ENCODE measurements at regions not wholly inside any gene's neighbourhood (a gene's known extent, or its start where the extent isn't known, plus 50 kb on each side); places are given as distances from the start of the nearest gene placed in this dataset.

DNA sequence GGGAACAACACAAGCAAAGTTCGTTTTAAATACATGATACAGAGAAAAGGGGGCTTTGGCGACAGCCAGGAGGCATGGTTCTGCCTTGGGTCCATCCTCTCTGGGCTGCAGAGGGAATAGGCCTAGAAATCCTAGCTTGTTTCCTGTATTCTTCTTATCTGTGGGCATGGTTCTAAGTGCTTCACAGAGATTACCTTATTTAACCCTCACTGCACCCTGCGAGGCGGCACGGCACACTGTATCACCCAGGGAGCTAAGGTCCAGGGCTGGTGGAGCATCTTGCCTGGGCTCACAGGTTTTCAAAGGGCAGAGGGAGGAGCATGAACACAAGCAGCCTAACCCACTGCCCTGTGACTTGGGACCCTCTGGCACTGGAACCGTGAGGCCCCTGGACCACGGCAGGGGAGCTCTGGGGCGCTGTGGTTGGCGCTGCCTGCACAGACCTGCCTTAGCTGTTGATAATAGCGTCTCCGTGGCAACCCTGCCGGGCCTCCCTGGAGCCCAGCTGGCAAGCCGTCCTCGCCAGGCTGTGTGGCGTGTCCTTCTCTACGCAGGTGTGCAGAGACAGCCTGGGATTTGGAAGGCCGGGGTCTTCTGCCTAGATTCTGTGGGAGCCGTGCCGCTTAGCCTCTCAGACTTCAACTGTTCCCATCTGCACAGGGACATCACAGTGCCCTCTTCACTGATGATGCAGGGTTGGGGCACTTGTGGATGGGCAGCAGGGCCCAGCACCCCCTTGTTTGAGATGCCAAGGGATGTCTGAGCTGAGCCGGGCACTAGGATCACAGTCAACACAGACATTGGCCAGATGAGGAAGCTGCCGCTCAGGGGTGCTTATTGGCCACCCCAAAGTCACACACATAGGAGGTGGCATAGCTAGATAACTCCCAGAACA, 154.6 kb upstream of the TLE3 start:
- in situ Hi-C loops (cut with HindIII; ENCODE audit: low pct_unique_long_range_greater_than_20kb, low sequenced_read_pairs), result no loop called here
- TF ChIP-seq JUND (IDR thresholded peaks at IDR 0.05; ENCODE audit: low read depth), result no peak
- DNase-seq (ENCODE audit: low read depth in 1 of 2, low spot score in 1 of 2), result no peak

DNA sequence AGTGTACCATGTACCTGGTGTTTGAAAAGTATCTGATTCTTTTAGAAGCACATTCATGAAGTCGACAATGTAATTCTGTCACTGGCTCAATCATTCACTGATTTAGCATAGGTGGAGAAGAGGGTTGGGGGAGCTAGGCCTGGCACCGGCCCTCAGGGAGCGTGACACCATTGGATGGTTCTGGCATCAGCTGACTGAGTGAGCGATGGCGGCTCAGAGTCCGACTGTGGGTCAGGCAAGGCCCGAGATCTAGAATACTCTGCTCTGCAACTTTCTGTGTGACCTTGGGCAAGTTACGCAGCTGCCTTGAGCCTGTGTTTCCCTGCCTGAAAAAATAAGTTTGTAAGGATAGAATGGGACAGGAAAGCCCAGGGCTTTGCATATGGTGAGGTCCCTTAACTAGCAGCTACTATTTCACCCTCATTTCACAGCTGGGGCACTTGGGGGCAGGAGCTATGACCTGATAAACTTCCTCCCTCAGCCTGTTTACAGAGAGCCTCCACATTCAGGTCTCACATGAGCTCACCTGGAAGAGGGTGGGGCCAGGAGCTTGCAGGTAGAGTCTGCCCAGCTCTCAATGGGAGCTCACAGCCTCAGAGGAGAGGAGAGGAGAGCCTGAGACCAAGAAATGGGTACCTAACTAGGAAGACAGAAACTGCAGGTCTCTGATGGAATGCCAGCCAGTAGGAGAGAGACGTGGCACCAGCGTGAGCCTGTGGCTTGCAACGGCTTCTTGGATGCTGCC, 153.7 kb upstream of the TLE3 start:
- TF ChIP-seq JUND (IDR thresholded peaks at IDR 0.05; ENCODE audit: low read depth), result no peak
- DNase-seq (ENCODE audit: low read depth in 1 of 2, low spot score in 1 of 2), result no peak
- in situ Hi-C loops (cut with HindIII; ENCODE audit: low pct_unique_long_range_greater_than_20kb, low sequenced_read_pairs), result no loop called here

DNA sequence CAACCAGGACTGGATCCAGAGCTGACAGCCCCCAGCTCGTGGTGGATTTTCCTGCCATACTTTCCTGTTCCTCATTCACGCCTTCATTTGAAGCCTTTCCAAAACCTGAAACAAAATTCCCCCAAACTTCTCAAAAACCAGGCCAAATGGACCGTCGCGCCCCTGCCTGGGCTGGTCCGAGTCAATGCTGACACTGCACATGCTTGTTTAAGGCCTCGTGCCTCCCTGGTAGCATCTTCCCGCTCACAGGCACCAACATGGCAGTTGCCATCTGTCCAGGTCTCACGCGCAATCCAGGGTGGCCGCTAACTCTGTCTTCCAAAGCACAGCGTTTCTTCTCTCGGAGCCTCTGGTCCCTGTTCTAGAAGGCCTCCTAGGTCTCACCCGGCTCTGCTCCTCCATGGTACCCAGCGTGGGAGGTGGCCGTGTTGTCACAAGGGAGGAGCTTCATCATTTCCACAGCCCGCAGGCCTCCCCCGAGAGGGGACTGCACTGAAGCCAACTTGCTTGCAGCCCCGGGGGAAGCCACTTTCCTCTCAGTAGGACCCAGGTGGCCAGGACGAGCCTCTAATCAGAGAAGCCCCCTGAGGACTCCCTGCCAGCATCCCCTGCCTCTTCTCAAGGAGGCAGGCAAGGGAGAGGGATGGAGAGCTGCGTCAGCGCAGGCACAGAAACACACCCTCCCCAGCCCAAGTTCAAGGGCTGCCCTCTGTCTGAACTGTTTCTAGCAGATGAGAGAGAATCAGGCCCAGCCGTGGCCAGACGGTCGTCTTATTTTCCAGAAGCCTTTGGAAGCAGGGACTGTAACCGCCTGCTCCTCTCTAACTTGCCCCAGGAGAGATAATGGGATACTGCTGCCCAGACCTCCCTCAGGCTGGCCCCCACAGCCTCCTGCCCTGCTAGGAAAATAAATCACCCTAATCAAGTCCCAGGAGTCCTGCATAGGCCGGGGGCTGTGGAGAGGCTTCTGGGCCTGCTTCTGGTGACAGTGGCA, 152.8 kb upstream of the TLE3 start:
- DNase-seq (ENCODE audit: low read depth in 1 of 2, low spot score in 1 of 2), result no peak
- no peak for TF ChIP-seq JUND (IDR thresholded peaks at IDR 0.05; ENCODE audit: low read depth)
- in situ Hi-C loops (cut with HindIII; ENCODE audit: low pct_unique_long_range_greater_than_20kb, low sequenced_read_pairs), result no loop called here

DNA sequence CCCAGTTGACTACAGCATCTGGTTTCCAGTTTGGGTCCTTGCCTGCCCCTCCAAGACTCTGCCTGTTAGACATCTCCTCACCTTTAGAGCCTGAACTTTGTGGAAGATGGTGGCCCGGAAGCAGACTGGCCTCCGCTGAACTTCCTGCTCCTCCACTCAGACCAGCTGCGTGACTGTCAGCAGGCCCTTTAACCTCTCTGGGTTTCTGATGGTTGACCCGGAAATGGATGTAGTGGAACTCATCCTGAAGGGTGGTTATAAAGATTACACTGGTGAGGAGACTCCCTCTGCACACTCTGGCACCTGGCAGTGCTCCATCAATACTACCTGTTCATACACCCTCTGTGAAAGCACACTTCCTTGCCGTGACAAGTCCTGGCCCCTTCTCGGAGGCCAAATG, 151.9 kb upstream of the TLE3 start:
- no peak for TF ChIP-seq JUND (IDR thresholded peaks at IDR 0.05; ENCODE audit: low read depth)
- DNase-seq (ENCODE audit: low read depth in 1 of 2, low spot score in 1 of 2), result no peak
- in situ Hi-C loops (cut with HindIII; ENCODE audit: low pct_unique_long_range_greater_than_20kb, low sequenced_read_pairs), result no loop called here

DNA sequence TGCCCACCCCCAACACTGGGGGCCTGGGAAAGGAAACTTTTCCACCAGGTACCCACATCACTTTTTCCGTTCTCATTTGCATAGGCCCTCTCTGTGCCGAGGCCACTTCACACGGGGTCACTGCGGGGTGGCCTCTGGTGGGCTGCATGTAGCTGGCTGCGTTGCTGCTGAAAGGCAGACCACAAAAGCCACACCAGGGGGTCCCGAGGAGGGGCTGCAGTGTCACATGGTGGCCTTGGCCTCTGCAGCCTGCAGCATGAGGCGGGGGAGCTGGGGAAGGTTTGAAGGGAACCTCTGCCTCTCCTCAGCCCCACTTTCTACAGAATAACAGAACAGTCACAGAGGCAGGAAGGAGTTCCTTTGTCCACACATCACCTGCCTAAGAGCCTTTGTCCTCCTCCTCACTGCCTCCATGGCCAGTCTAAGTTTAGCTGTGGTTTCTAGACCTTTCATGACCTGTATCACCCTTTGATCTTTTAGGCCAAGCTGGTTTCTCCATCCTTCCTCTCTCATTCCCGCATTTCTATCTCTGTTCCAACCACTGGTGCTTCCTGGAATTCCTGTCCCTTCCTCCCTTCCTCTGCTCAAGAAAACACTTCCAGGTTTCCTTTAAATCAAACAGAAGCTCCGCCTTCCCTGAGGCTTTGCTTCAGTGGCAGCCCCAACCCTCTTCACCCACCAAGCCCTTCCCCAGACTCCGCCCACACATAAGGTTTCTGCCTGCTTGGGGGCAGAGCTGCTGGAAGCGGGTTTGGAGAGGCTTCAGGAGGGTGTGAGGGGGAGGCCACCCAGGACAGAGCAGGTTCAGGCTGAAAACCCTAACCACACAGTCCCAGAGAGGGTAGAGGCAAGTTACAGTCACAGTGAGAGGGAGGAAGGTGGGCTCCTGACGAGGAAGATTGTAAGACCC, 150.7 kb upstream of the TLE3 start:
- in situ Hi-C loops (cut with HindIII; ENCODE audit: low pct_unique_long_range_greater_than_20kb, low sequenced_read_pairs), result no loop called here
- no peak for TF ChIP-seq JUND (IDR thresholded peaks at IDR 0.05; ENCODE audit: low read depth)
- peak in 1 of 2 experiments; percentile 29 for DNase-seq (ENCODE audit: low read depth in 1 of 2, low spot score in 1 of 2)

DNA sequence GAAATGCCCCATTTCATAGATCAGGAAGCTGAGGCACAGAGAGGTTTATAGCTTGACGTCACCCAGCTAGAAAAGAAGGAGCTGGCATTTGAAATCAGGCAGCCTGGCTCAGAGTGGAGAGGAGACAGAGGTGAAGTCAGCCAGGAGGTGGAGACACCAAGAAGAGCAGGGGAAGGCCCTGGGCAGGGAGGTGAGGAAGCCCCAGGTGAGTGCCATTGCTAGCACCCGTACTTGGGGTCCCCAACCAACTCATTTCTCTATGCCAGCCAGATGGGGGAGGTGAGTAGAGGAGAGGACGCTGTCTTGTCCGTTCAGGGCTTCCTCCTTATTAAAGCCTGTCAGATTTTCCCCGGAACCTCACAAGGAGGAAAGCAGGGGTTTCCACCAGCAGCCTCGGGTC, 149.6 kb upstream of the TLE3 start:
- no peak for TF ChIP-seq JUND (IDR thresholded peaks at IDR 0.05; ENCODE audit: low read depth)
- in situ Hi-C loops (cut with HindIII; ENCODE audit: low pct_unique_long_range_greater_than_20kb, low sequenced_read_pairs), result no loop called here
- no peak for DNase-seq (ENCODE audit: low read depth in 1 of 2, low spot score in 1 of 2)

DNA sequence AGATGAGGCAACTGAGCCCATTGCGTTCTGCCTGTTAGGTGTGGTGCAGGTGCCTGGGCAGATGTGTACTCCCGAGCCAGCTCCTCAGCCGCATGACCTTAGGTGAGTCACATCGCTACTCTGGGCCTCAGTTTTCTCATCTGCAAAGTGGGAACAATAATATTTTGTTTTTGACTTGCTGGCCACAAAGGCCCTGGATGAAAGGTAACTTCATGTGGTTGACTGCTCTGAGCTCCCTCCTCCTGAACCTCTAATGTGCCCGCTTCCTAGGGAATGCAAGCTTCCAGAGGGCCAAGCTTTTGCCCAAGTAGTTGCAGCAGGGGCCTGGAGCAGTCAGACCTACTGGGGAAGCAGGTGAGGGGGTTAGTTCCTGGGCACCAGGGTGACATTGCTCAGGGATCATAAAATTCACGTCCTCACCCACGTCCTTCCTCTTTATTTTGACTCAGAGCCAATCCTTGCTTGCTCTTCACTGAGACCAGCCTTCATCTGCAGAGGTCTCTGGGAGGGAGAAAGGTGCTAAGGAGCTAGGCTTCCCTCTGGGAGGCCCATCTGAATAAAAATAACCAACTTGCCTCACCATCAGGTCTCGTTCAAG, 149.0 kb upstream of the TLE3 start:
- in situ Hi-C loops (cut with HindIII; ENCODE audit: low pct_unique_long_range_greater_than_20kb, low sequenced_read_pairs), result no loop called here
- DNase-seq (ENCODE audit: low read depth in 1 of 2, low spot score in 1 of 2), result no peak
- no peak for TF ChIP-seq JUND (IDR thresholded peaks at IDR 0.05; ENCODE audit: low read depth)

DNA sequence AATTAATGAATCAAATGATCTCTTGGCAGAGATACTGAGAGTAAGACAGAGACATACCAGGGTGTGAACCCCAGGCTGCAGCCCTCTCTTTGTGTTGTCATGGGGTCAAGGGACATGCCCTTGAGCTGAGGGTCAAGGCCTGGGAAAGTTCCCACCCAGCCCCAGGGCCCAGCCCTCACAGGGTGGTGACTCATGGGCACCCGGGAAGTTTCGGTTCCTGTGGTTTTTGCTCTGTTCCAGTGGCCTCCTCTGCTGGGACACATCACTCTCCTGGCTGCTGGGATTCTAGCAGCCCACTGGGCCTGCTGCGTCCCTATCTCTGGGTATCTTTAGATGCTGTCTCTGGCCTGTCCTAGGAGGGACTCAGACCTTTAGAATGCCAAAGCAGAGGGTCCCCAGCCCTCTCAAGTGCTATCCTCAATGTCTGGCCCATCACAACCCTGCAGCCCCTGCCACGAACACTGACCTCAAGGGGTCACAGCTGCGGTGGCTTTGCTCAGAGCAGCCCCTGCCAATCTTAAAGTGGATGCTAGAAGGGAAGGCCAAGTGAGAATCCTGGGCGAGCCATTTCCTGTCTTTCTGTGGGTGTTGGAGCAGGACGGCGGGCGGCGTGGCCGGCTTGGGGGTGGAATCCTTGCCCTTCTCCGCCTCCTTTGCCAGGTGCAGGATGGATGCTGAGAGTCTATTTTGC, 148.4 kb upstream of the TLE3 start:
- in situ Hi-C loops (cut with HindIII; ENCODE audit: low pct_unique_long_range_greater_than_20kb, low sequenced_read_pairs), result no loop called here
- DNase-seq (ENCODE audit: low read depth in 1 of 2, low spot score in 1 of 2), result no peak

DNA sequence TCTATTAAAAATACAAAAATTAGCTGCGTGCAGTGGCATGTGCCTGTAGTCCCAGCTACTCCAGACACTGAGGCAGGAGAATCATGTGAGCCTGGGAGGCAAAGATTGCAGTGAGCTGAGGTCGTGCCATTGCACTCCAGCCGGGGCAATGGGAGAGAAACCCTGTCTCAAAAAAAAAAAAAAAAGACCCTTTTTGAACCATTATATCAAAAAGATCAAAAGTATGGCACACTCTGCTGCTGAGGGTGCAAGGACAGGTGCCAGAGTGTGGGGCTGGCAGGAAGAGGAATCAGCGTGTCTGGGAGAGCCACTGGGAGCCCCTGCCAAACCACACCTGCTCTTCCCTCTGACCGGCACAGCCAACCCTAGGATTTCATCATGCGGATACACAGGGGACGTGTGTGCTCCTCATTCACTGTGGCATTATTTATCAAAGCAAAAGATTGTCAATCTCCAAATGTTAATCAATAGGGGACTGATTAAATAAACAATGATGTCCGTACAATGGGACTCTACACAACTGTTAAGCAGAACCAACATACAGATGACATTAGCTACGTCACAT, 147.3 kb upstream of the TLE3 start:
- in situ Hi-C loops (cut with HindIII; ENCODE audit: low pct_unique_long_range_greater_than_20kb, low sequenced_read_pairs), result no loop called here
- DNase-seq (ENCODE audit: low read depth in 1 of 2, low spot score in 1 of 2), result no peak
- TF ChIP-seq JUND (IDR thresholded peaks at IDR 0.05; ENCODE audit: low read depth), result no peak

More for the DNA sequence above, 148.4 kb upstream of the TLE3 start:
- no peak for TF ChIP-seq JUND (IDR thresholded peaks at IDR 0.05; ENCODE audit: low read depth)
